HFFc6 (cell line): ENCODE measurements at regions not wholly inside any gene's neighbourhood (a gene's known extent, or its start where the extent isn't known, plus 50 kb on each side); places are given as distances from the start of the nearest gene placed in this dataset.

Experiments
- DNase-seq: peaks from one replicate; pipeline ENCODE4 v3.0.0-alpha.2; 2018
- H3K27ac Mint-ChIP-seq: 2 replicates; pipeline ENCODE4 v1.8.0; 2020; ENCODE audit warnings: mild to moderate bottlenecking, mixed read lengths
- H3K27me3 Mint-ChIP-seq: 2 replicates; pipeline ENCODE4 v1.8.0; 2021; ENCODE audit warnings: mild to moderate bottlenecking, moderate library complexity, mixed read lengths; ENCODE audit not compliant: insufficient read depth
- H3K36me3 Mint-ChIP-seq: 2 replicates; pipeline ENCODE4 v1.8.0; 2021; ENCODE audit warnings: low read depth, mixed read lengths
- H3K4me1 Mint-ChIP-seq: 2 replicates; pipeline ENCODE4 v1.8.0; 2020; ENCODE audit warnings: low read depth, mixed read lengths
- H3K4me3 Mint-ChIP-seq: 2 replicates; pipeline ENCODE4 v1.8.0; 2020; ENCODE audit warnings: mild to moderate bottlenecking, moderate library complexity, mixed read lengths
- H3K9me3 Mint-ChIP-seq: 2 replicates; pipeline ENCODE4 v1.8.0; 2020; ENCODE audit warnings: mild to moderate bottlenecking, mixed read lengths
- CTCF ChIP-seq: fragments of 200-600 bp; sonication (generic); IDR thresholded peaks from 2 replicates; pipeline ENCODE4 v1.5.0; 2021; ENCODE audit warnings: antibody characterized with exemption, mild to moderate bottlenecking

DNA sequence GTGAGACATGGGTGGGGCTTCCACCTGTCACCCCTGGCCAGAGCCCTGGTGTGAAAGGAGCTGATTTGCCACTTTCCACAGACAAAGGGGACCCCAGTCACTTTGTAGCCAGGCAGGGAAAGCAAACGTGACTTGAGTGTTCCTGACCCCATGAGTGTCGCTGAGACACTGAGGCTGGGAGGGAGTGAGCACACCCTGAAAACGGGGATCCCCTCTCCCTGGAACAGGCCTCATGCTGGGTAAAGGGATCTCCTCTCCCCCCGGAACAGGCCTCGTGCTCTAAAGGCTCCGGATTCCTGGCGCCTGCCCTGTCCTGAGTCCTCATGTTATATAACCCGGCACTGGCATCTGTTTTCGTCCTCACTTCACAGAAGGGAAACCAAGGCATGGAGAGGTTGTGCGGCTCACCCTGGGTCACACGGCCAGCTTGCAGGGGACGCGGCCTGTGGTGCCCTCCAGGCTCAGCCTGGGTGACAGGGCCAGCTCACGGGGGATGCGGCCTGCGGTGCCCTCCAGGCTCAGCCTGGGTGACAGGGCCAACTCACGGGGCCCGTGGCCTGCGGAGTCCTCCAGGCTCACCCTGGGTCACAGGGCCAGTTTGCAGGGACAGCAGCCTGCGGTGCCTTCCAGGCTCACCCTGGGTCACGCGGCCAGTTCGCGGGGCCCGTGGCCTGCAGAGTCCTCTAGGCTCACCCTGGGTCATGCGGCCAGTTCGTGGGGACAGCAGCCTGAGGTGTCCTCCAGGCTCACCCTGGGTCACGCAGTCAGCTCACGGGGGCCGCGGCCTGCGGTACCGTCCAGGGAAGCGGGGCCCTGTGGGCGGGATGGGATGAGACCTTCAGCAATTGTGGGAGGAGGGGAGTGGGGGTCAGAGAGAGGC lies 104.7 kb downstream of the PDGFA start:
- no peak for TF ChIP-seq CTCF
- peaks cover 6% of the 10 kb centered on the region for H3K27me3 Mint-ChIP-seq

GRCh38 chr7:415646-416525 lies 103.8 kb downstream of the PDGFA start:
- Mint-ChIP-seq H3K27ac (no peak overlapping the region), H3K36me3 (peaks cover 4% of the 10 kb centered on the region; the same call in 1 of the 2 replicates)
- no peak for DNase-seq

More for the DNA sequence above, 104.7 kb downstream of the PDGFA start:
- H3K4me1 Mint-ChIP-seq = no peaks in the 10 kb centered on the region
- H3K9me3 Mint-ChIP-seq = peaks cover 21% of the 10 kb centered on the region
- H3K36me3 Mint-ChIP-seq = peaks cover 4% of the 10 kb centered on the region; the same call in 1 of the 2 replicates
- no peak overlapping the region for H3K27ac Mint-ChIP-seq
- no peak for DNase-seq
- H3K4me3 Mint-ChIP-seq = no peak overlapping the region

DNA sequence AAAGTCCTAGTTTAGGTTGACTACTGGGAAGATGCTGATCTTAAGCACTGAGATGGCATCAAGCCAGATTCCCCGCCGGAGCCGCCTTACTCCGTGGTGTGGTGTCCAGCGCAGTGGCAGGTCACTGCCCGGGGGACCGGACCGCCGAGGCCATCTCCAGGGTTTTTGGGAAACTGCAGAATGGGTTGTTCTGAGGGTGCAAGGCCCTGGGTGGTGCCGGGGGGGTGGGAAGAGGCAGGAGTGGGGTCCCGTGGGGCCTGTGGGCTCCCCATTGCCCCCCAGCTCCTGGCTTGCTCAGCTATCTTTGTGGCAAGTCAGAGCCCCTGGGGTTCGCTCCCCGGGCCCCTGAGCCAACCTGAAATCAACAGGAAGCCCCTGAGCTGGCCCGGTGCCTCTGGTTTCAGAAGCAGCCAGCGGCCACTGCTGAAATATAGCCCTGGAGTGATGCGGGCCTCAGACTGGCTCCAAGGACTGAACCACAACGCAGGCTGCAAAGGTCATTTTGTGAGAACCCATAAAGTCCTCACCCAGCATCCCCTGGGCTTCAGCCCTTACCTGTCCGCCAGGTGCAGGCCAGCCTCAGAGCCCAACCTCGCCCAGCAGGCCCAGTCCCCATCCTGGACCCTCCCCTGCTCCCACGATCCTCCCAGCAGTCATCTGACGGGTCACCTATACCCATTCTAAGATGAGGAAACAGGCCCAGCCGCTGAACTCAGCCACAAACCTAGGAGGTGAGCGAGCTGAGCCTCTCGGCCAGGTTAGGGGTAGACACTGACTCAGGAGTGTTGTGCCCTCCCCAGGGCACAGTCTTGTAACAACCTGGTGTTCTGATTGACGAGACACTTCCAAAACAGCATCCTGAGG lies 102.7 kb downstream of the PDGFA start:
- Mint-ChIP-seq H3K27ac (no peak overlapping the region), H3K9me3 (peaks cover 20% of the 10 kb centered on the region), H3K4me1 (no peaks in the 10 kb centered on the region), H3K4me3 (no peak overlapping the region), H3K36me3 (peaks cover 4% of the 10 kb centered on the region; the same call in 1 of the 2 replicates), H3K27me3 (peaks cover 6% of the 10 kb centered on the region)
- no peak for TF ChIP-seq CTCF
- no peak for DNase-seq

More at GRCh38 chr7:415646-416525, 103.8 kb downstream of the PDGFA start:
- H3K9me3 Mint-ChIP-seq = peaks cover 21% of the 10 kb centered on the region
- H3K4me1 Mint-ChIP-seq = no peaks in the 10 kb centered on the region
- no peak for TF ChIP-seq CTCF
- H3K27me3 Mint-ChIP-seq = peaks cover 6% of the 10 kb centered on the region
- no peak overlapping the region for H3K4me3 Mint-ChIP-seq

GRCh38 chr7:417625-417889 lies 102.1 kb downstream of the PDGFA start:
- peaks cover 15% of the 10 kb centered on the region for H3K9me3 Mint-ChIP-seq

More at GRCh38 chr7:417625-417889, 102.1 kb downstream of the PDGFA start:
- DNase-seq = no peak
- Mint-ChIP-seq H3K4me1 (no peaks in the 10 kb centered on the region), H3K4me3 (no peak overlapping the region), H3K27ac (no peak overlapping the region), H3K27me3 (peaks cover 3% of the 10 kb centered on the region), H3K36me3 (peaks cover 4% of the 10 kb centered on the region; the same call in 1 of the 2 replicates)
- TF ChIP-seq CTCF = no peak
